ENCODE measurements at regions not wholly inside any gene's neighbourhood (a gene's known extent, or its start where the extent isn't known, plus 50 kb on each side); places are given as distances from the start of the nearest gene placed in this dataset.
"Not testable (repeated sequence)": the region's sequence is repeated elsewhere in the genome, so short reads cannot be mapped to it uniquely, and the experiment has no call there.

GRCh38 chr7:152590481-152590880 lies 85.5 kb downstream of the XRCC2 start:
- no peaks in the 10 kb centered on the region for H3K9me3 ChIP-seq (ENCODE audit: control extremely low read depth in 1 of 3, control insufficient read depth in 2 of 3, insufficient read depth in 1 of 3, low read length in 2 of 3)
- H3K27me3 ChIP-seq (replicated peaks in 1 of 4; ENCODE audit: control extremely low read depth in 1 of 4, control insufficient read depth in 3 of 4, insufficient read depth in 4 of 4, low read length in 3 of 4): no peaks in the 10 kb centered on the region
- intact Hi-C loops (cut with micrococcal nuclease): no loop called here
- TF ChIP-seq, protein P1, sequence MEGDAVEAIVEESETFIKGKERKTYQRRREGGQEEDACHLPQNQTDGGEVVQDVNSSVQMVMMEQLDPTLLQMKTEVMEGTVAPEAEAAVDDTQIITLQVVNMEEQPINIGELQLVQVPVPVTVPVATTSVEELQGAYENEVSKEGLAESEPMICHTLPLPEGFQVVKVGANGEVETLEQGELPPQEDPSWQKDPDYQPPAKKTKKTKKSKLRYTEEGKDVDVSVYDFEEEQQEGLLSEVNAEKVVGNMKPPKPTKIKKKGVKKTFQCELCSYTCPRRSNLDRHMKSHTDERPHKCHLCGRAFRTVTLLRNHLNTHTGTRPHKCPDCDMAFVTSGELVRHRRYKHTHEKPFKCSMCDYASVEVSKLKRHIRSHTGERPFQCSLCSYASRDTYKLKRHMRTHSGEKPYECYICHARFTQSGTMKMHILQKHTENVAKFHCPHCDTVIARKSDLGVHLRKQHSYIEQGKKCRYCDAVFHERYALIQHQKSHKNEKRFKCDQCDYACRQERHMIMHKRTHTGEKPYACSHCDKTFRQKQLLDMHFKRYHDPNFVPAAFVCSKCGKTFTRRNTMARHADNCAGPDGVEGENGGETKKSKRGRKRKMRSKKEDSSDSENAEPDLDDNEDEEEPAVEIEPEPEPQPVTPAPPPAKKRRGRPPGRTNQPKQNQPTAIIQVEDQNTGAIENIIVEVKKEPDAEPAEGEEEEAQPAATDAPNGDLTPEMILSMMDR (IDR thresholded peaks at IDR 0.05): no peak
- TF ChIP-seq EZH2 (IDR thresholded peaks at IDR 0.05; ENCODE audit: borderline replicate concordance, insufficient read depth, low read depth, low read length, poor library complexity, severe bottlenecking): no peak
- H3K27ac ChIP-seq (ENCODE audit: low read length in 2 of 2): no peak overlapping the region
- no peak overlapping the region for H3K4me3 Mint-ChIP-seq
- 100% methylated on average over 3 of the region's 6 CpGs for WGBS (ENCODE audit: insufficient coverage)
- H3K4me1 Mint-ChIP-seq: no peaks in the 10 kb centered on the region
- no peaks in the 10 kb centered on the region for H4K20me1 ChIP-seq (ENCODE audit: control insufficient read depth, insufficient read depth, low read length, poor library complexity, severe bottlenecking)
- no peaks in the 10 kb centered on the region for H3K79me2 ChIP-seq (ENCODE audit: control insufficient read depth, insufficient read depth, low read length)
- H3K27ac Mint-ChIP-seq: no peak overlapping the region
- H2AFZ ChIP-seq (ENCODE audit: insufficient read depth, low read depth, low read length, poor library complexity, severe bottlenecking): no peak overlapping the region
- H3K4me2 ChIP-seq (replicated peaks; ENCODE audit: low read depth, low read length, poor library complexity, severe bottlenecking): no peak overlapping the region
- H3K9me3 Mint-ChIP-seq (ENCODE audit: insufficient read depth): no peaks in the 10 kb centered on the region
- H3K4me1 ChIP-seq (ENCODE audit: control insufficient read depth in 2 of 2, insufficient read depth in 2 of 2, low read length in 2 of 2): no peaks in the 10 kb centered on the region
- H3K4me3 ChIP-seq (ENCODE audit: control extremely low read depth in 1 of 5, extremely low read depth in 1 of 5, insufficient read depth in 1 of 5, low read depth in 2 of 5, low read length in 4 of 5): no peak overlapping the region
- ATAC-seq (ENCODE audit: low read depth) (no peak), DNase-seq (no peak)
- CTCF ChIA-PET: no interaction called here
- no peak overlapping the region for H3K9ac ChIP-seq (ENCODE audit: low read length)
- POLR2A ChIA-PET: no interaction called here
- H3K36me3 ChIP-seq (replicated peaks in 1 of 2; ENCODE audit: control extremely low read depth in 1 of 2, control insufficient read depth in 1 of 2, extremely low read depth in 1 of 2, insufficient read depth in 2 of 2, low read length in 1 of 2): no peaks in the 10 kb centered on the region
- peaks cover 1% of the 10 kb centered on the region for H3K27me3 Mint-ChIP-seq

GRCh38 chr7:152589821-152590220 lies 86.1 kb downstream of the XRCC2 start:
- CTCF ChIA-PET; H3K27me3 Mint-ChIP-seq; H4K20me1 ChIP-seq (ENCODE audit: control insufficient read depth, insufficient read depth, low read length, poor library complexity, severe bottlenecking); H3K4me2 ChIP-seq (replicated peaks; ENCODE audit: low read depth, low read length, poor library complexity, severe bottlenecking); ATAC-seq (ENCODE audit: low read depth); H3K9me3 ChIP-seq (ENCODE audit: control extremely low read depth in 1 of 3, control insufficient read depth in 2 of 3, insufficient read depth in 1 of 3, low read length in 2 of 3); H3K27ac ChIP-seq (ENCODE audit: low read length in 2 of 2); H3K4me3 ChIP-seq (ENCODE audit: control extremely low read depth in 1 of 5, extremely low read depth in 1 of 5, insufficient read depth in 1 of 5, low read depth in 2 of 5, low read length in 4 of 5); H3K36me3 ChIP-seq (replicated peaks in 1 of 2; ENCODE audit: control extremely low read depth in 1 of 2, control insufficient read depth in 1 of 2, extremely low read depth in 1 of 2, insufficient read depth in 2 of 2, low read length in 1 of 2); DNase-seq; H3K27me3 ChIP-seq (replicated peaks in 1 of 4; ENCODE audit: control extremely low read depth in 1 of 4, control insufficient read depth in 3 of 4, insufficient read depth in 4 of 4, low read length in 3 of 4); H3K79me2 ChIP-seq (ENCODE audit: control insufficient read depth, insufficient read depth, low read length); H2AFZ ChIP-seq (ENCODE audit: insufficient read depth, low read depth, low read length, poor library complexity, severe bottlenecking); H3K9me3 Mint-ChIP-seq (ENCODE audit: insufficient read depth); intact Hi-C loops (cut with micrococcal nuclease); H3K27ac Mint-ChIP-seq; POLR2A ChIA-PET; H3K4me3 Mint-ChIP-seq; H3K9ac ChIP-seq (ENCODE audit: low read length); H3K4me1 ChIP-seq (ENCODE audit: control insufficient read depth in 2 of 2, insufficient read depth in 2 of 2, low read length in 2 of 2); H3K4me1 Mint-ChIP-seq: not testable (repeated sequence)
- WGBS (ENCODE audit: insufficient coverage): 93% methylated on average over 7 of the region's 9 CpGs

All from B cell (primary cell).